Retinal pigment epithelial cell (primary cell): ENCODE measurements at regions not wholly inside any gene's neighbourhood (a gene's known extent, or its start where the extent isn't known, plus 50 kb on each side); places are given as distances from the start of the nearest gene placed in this dataset.

ENCODE experiments used
- DNase-seq: peaks from one replicate; pipeline ENCODE4 v3.0.0-alpha.2; 2010; ENCODE audit warnings: low read depth
- H3K4me3 ChIP-seq: 2 replicates; pipeline ENCODE4 v1.5.1; 2011; ENCODE audit warnings: mild to moderate bottlenecking, low read length, control low read depth, moderate library complexity
- CTCF ChIP-seq: conservative IDR thresholded peaks from 2 replicates; pipeline ENCODE4 v1.5.1; 2011; ENCODE audit warnings: low read depth, low read length, control low read depth, inconsistent platforms

GRCh38 chr14:76941946-76942805 is 86.3 kb downstream of the IRF2BPL start:
- no peak for TF ChIP-seq CTCF
- no peak for DNase-seq
- H3K4me3 ChIP-seq, result no peak overlapping the region

- DNase-seq, result no peak
- TF ChIP-seq CTCF, result no peak
These were observed 87.0 kb downstream of the IRF2BPL start for GRCh38 chr14:76941544-76941943.

GRCh38 chr14:76940021-76940760 is 88.3 kb downstream of the IRF2BPL start:
- no peak overlapping the region for H3K4me3 ChIP-seq
- no peak for TF ChIP-seq CTCF
- no peak for DNase-seq

More at GRCh38 chr14:76941544-76941943, 87.0 kb downstream of the IRF2BPL start:
- H3K4me3 ChIP-seq, result no peak overlapping the region

- DNase-seq, result no peak
- H3K4me3 ChIP-seq, result no peak overlapping the region
- no peak for TF ChIP-seq CTCF
These were observed 89.3 kb downstream of the IRF2BPL start for GRCh38 chr14:76939015-76939742.

GRCh38 chr14:76938092-76938500 is 90.4 kb downstream of the IRF2BPL start:
- TF ChIP-seq CTCF, result no peak
- DNase-seq, result no peak
- H3K4me3 ChIP-seq, result no peak overlapping the region

- no peak for TF ChIP-seq CTCF
- no peak for DNase-seq
- H3K4me3 ChIP-seq, result no peak overlapping the region
These were observed 91.1 kb downstream of the IRF2BPL start for GRCh38 chr14:76937181-76938091.
